HCT116 (cell line): ENCODE measurements at regions not wholly inside any gene's neighbourhood (a gene's known extent, or its start where the extent isn't known, plus 50 kb on each side); places are given as distances from the start of the nearest gene placed in this dataset.

Experiments
- CEBPB ChIP-seq: IDR thresholded peaks from 2 replicates; pipeline ENCODE4 v1.6.1; 2012; ENCODE audit warnings: low read depth
- EZH2 ChIP-seq: fragments of 200-600 bp; sonication (generic); IDR thresholded peaks from 2 replicates; pipeline ENCODE4 v1.6.1; 2017; ENCODE audit warnings: antibody characterized with exemption, mixed run types
- FOSL1 ChIP-seq: IDR thresholded peaks from 2 replicates; pipeline ENCODE4 v1.6.1; 2012; ENCODE audit warnings: low read depth
- JUND ChIP-seq: IDR thresholded peaks from 2 replicates; pipeline ENCODE4 v1.6.1; 2012
- POLR2A ChIP-seq: IDR thresholded peaks from 2 replicates; pipeline ENCODE4 v1.7.0; 2011; ENCODE audit warnings: borderline replicate concordance; ENCODE audit not compliant: insufficient read depth, insufficient read length; ENCODE audit errors: extremely low read depth
- POLR2AphosphoS5 ChIP-seq: IDR thresholded peaks from 2 replicates; pipeline ENCODE4 v1.6.1; 2011; ENCODE audit warnings: mild to moderate bottlenecking, low read depth, low read length, moderate library complexity
- RAD21 ChIP-seq: IDR thresholded peaks from 2 replicates; pipeline ENCODE4 v1.6.1; 2012; ENCODE audit warnings: low read depth, mild to moderate bottlenecking
- SP1 ChIP-seq: IDR thresholded peaks from 2 replicates; pipeline ENCODE4 v1.6.1; 2012; ENCODE audit warnings: low read depth
- TCF7L2 ChIP-seq: IDR thresholded peaks from 2 replicates; pipeline ENCODE4 v1.7.0; 2011; ENCODE audit warnings: borderline replicate concordance, inconsistent platforms; ENCODE audit not compliant: insufficient read depth, insufficient read length; ENCODE audit errors: extremely low read depth
- TF ChIP-seq, protein P1 (sequence below), 3 experiments: fragments of 200-600 bp in 1 of 3; sonication (generic) in 1 of 3; IDR thresholded peaks in 2 of 3; conservative IDR thresholded peaks in 1 of 3; 2 replicates each; pipeline ENCODE4 v1.5.1; 2012 to 2017; ENCODE audit warnings: low read depth in 2 of 3, low read length in 2 of 3, antibody characterized with exemption in 1 of 3, borderline replicate concordance in 1 of 3, control low read depth in 1 of 3, mild to moderate bottlenecking in 1 of 3, mixed read lengths in 1 of 3, mixed run types in 1 of 3, moderate library complexity in 1 of 3; ENCODE audit not compliant: insufficient read depth in 1 of 3
- TF ChIP-seq, protein P2 (sequence below): IDR thresholded peaks from 2 replicates; pipeline ENCODE4 v1.6.1; 2012; ENCODE audit warnings: low read depth
- TF ChIP-seq, protein P3 (sequence below): IDR thresholded peaks from 2 replicates; pipeline ENCODE4 v1.6.1; 2011; ENCODE audit warnings: mild to moderate bottlenecking, low read length, moderate library complexity; ENCODE audit not compliant: insufficient replicate concordance; ENCODE audit errors: extremely low read depth
- TF ChIP-seq, protein P4 (sequence below): IDR thresholded peaks from 2 replicates; pipeline ENCODE4 v1.6.1; 2012

DNA sequence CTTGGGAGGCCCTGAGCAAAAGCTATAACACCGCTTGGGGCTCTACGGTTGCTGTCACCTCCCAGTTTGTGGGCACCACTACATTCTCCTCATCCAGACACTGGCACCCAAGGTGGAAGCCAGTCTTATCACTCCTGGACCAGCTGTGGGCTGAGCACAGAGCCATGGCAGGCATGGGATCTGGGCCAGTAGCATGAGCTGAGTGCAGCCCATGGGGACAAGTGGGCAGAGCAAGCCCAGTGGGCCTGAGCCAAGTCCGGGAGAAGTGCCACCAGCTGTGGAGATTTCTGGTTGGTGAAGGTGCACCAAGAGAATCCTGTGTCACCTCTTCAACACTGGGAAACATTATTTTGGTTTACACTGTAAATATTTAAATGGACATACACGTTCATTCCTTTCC is 1013.0 kb downstream of the TECRL start:
- TF ChIP-seq POLR2AphosphoS5: no peak
- no peak for TF ChIP-seq SP1
- no peak for TF ChIP-seq POLR2A
- TF ChIP-seq EZH2: no peak
- no peak for TF ChIP-seq CEBPB
- TF ChIP-seq, protein P1, sequence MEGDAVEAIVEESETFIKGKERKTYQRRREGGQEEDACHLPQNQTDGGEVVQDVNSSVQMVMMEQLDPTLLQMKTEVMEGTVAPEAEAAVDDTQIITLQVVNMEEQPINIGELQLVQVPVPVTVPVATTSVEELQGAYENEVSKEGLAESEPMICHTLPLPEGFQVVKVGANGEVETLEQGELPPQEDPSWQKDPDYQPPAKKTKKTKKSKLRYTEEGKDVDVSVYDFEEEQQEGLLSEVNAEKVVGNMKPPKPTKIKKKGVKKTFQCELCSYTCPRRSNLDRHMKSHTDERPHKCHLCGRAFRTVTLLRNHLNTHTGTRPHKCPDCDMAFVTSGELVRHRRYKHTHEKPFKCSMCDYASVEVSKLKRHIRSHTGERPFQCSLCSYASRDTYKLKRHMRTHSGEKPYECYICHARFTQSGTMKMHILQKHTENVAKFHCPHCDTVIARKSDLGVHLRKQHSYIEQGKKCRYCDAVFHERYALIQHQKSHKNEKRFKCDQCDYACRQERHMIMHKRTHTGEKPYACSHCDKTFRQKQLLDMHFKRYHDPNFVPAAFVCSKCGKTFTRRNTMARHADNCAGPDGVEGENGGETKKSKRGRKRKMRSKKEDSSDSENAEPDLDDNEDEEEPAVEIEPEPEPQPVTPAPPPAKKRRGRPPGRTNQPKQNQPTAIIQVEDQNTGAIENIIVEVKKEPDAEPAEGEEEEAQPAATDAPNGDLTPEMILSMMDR (IDR thresholded peaks at IDR 0.05 in 2 of 3, conservative IDR thresholded peaks at IDR 0.05 in 1 of 3; ENCODE audit: borderline replicate concordance in 1 of 3, insufficient read depth in 1 of 3, low read depth in 2 of 3, low read length in 2 of 3): no peak
- TF ChIP-seq RAD21: no peak
- no peak for TF ChIP-seq TCF7L2
- TF ChIP-seq, protein P2, sequence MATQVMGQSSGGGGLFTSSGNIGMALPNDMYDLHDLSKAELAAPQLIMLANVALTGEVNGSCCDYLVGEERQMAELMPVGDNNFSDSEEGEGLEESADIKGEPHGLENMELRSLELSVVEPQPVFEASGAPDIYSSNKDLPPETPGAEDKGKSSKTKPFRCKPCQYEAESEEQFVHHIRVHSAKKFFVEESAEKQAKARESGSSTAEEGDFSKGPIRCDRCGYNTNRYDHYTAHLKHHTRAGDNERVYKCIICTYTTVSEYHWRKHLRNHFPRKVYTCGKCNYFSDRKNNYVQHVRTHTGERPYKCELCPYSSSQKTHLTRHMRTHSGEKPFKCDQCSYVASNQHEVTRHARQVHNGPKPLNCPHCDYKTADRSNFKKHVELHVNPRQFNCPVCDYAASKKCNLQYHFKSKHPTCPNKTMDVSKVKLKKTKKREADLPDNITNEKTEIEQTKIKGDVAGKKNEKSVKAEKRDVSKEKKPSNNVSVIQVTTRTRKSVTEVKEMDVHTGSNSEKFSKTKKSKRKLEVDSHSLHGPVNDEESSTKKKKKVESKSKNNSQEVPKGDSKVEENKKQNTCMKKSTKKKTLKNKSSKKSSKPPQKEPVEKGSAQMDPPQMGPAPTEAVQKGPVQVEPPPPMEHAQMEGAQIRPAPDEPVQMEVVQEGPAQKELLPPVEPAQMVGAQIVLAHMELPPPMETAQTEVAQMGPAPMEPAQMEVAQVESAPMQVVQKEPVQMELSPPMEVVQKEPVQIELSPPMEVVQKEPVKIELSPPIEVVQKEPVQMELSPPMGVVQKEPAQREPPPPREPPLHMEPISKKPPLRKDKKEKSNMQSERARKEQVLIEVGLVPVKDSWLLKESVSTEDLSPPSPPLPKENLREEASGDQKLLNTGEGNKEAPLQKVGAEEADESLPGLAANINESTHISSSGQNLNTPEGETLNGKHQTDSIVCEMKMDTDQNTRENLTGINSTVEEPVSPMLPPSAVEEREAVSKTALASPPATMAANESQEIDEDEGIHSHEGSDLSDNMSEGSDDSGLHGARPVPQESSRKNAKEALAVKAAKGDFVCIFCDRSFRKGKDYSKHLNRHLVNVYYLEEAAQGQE: no peak
- no peak for TF ChIP-seq JUND
- TF ChIP-seq, protein P3, sequence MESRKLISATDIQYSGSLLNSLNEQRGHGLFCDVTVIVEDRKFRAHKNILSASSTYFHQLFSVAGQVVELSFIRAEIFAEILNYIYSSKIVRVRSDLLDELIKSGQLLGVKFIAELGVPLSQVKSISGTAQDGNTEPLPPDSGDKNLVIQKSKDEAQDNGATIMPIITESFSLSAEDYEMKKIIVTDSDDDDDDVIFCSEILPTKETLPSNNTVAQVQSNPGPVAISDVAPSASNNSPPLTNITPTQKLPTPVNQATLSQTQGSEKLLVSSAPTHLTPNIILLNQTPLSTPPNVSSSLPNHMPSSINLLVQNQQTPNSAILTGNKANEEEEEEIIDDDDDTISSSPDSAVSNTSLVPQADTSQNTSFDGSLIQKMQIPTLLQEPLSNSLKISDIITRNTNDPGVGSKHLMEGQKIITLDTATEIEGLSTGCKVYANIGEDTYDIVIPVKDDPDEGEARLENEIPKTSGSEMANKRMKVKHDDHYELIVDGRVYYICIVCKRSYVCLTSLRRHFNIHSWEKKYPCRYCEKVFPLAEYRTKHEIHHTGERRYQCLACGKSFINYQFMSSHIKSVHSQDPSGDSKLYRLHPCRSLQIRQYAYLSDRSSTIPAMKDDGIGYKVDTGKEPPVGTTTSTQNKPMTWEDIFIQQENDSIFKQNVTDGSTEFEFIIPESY: no peak
- no peak for TF ChIP-seq FOSL1
- TF ChIP-seq, protein P4, sequence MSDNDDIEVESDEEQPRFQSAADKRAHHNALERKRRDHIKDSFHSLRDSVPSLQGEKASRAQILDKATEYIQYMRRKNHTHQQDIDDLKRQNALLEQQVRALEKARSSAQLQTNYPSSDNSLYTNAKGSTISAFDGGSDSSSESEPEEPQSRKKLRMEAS: no peak
